ENCODE measurements at regions not wholly inside any gene's neighbourhood (a gene's known extent, or its start where the extent isn't known, plus 50 kb on each side); places are given as distances from the start of the nearest gene placed in this dataset.
"Not testable (repeated sequence)": the region's sequence is repeated elsewhere in the genome, so short reads cannot be mapped to it uniquely, and the experiment has no call there.

GRCh38 chr9:24652181-24652580 is 106.5 kb upstream of the IZUMO3 start:
- DNase-seq (ENCODE audit: low read depth): no peak

GRCh38 chr9:24628809-24629208 is 83.1 kb upstream of the IZUMO3 start:
- DNase-seq (ENCODE audit: low read depth): not testable (repeated sequence)

DNA sequence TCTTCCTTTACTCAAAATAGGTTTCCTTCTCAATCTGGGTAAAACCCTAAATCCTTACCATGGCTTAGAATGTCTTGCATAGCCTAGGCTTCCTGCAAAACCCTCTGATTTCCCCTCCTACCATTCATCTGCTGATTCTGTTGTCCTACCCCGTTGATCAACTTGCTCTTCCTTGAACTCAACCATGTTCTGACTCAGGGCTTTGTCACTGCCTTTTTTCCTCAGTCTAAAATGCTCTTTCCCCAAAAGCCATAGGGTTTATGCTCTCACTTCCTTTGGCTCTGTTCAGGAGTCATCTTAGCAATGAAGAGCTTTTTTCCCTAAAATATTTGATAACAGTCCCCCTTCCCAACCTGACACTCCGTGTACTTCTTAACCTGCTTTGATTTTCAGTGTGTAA is 79.4 kb upstream of the IZUMO3 start:
- no peak for DNase-seq (ENCODE audit: low read depth)

DNA sequence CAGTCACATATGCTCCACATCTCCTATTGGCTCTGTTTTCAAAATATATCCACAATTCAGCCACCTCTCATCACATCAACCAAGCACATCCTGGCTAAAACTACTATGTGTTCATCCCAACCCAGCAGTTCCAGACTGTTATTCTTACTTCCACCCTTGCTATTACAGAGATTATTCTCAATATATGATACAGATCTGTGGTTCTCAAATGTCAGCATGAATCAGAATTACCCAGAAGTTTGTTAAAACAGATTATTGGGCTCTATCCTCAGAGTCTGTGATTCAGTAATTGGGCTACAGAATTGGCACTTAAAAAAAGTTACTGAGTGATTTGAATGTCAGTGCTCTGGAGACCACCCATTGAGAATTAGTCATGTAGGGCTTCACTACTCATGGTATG is 78.8 kb upstream of the IZUMO3 start:
- DNase-seq (ENCODE audit: low read depth): no peak

DNA sequence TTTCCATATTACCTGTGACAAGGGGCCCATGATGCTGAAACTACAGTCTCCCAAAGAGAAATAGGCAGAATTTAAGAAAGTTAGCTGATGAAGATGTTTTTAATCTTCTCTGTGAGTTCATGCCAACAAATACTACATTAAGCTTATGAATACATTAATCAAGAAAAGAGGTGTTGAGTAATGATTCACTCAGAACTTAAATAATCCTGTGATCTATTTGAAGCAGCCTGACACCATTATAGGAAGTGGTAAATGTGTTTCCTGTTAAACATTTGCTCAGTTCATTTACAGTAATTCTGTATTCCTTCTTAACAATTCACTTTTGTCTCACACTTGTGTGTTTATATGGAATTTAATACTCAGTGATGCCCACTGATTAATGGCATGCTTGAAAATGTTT is 75.0 kb upstream of the IZUMO3 start:
- no peak for DNase-seq (ENCODE audit: low read depth)

- DNase-seq (ENCODE audit: low read depth): no peak
Observed at GRCh38 chr9:24616863-24617262, 71.2 kb upstream of the IZUMO3 start.

GRCh38 chr9:24614070-24614469 is 68.4 kb upstream of the IZUMO3 start:
- no peak for DNase-seq (ENCODE audit: low read depth)

GRCh38 chr9:24608599-24608998 is 62.9 kb upstream of the IZUMO3 start:
- DNase-seq (ENCODE audit: low read depth): no peak

GRCh38 chr9:24602693-24603352 is 57.1 kb upstream of the IZUMO3 start:
- DNase-seq (ENCODE audit: low read depth): no peak
